Neural cell (in vitro differentiated cells): ENCODE measurements at regions not wholly inside any gene's neighbourhood (a gene's known extent, or its start where the extent isn't known, plus 50 kb on each side); places are given as distances from the start of the nearest gene placed in this dataset.

ENCODE experiments used
- CTCF ChIP-seq: fragments of 450-650 bp; IDR thresholded peaks from 2 replicates; pipeline ENCODE4 v1.5.1; 2014; ENCODE audit warnings: antibody characterized with exemption, mild to moderate bottlenecking, moderate library complexity; ENCODE audit not compliant: poor library complexity, severe bottlenecking
- EP300 ChIP-seq: fragments of 450-650 bp; conservative IDR thresholded peaks from 2 replicates; pipeline ENCODE4 v1.6.1; 2014; ENCODE audit warnings: antibody characterized with exemption, mild to moderate bottlenecking, moderate library complexity; ENCODE audit not compliant: poor library complexity, severe bottlenecking

- TF ChIP-seq EP300 (no peak), CTCF (no peak)
Measured at GRCh38 chr5:60173667-60174066, 280.1 kb upstream of the PDE4D start.
